Chondrocyte (in vitro differentiated cells): ENCODE measurements at regions not wholly inside any gene's neighbourhood (a gene's known extent, or its start where the extent isn't known, plus 50 kb on each side); places are given as distances from the start of the nearest gene placed in this dataset.
"Not testable (repeated sequence)": the region's sequence is repeated elsewhere in the genome, so short reads cannot be mapped to it uniquely, and the experiment has no call there.

Source experiments
- DNase-seq: peaks from one replicate; pipeline ENCODE4 v3.0.0; 2021; ENCODE audit warnings: mixed read lengths, low spot score
- H3K27ac Mint-ChIP-seq: one replicate; pipeline ENCODE4 v1.8.0; 2021; ENCODE audit warnings: mild to moderate bottlenecking, moderate library complexity, mixed read lengths; ENCODE audit not compliant: unreplicated experiment
- H3K27me3 Mint-ChIP-seq: 2 replicates; pipeline ENCODE4 v1.8.0; 2021; ENCODE audit warnings: low read depth, mixed read lengths
- H3K36me3 Mint-ChIP-seq: 2 replicates; pipeline ENCODE4 v1.8.0; 2021; ENCODE audit warnings: low read depth, mixed read lengths
- H3K4me1 Mint-ChIP-seq: 2 replicates; pipeline ENCODE4 v1.8.0; 2021; ENCODE audit warnings: low read depth, mild to moderate bottlenecking, mixed read lengths
- H3K4me3 Mint-ChIP-seq: one replicate; pipeline ENCODE4 v1.8.0; 2021; ENCODE audit warnings: mild to moderate bottlenecking, moderate library complexity, mixed read lengths; ENCODE audit not compliant: unreplicated experiment
- H3K9me3 Mint-ChIP-seq: 2 replicates; pipeline ENCODE4 v1.8.0; 2021; ENCODE audit warnings: low read depth, mixed read lengths
- CTCF ChIP-seq: fragments of 200-600 bp; sonication (generic); IDR thresholded peaks from 2 replicates; pipeline ENCODE4 v1.5.0; 2021; ENCODE audit warnings: antibody characterized with exemption, mild to moderate bottlenecking, moderate library complexity

GRCh38 chr12:37441371-37441770 is 875.2 kb upstream of the ALG10B start:
- not testable (repeated sequence) for H3K27me3 Mint-ChIP-seq, H3K36me3 Mint-ChIP-seq, H3K27ac Mint-ChIP-seq, H3K4me3 Mint-ChIP-seq, H3K4me1 Mint-ChIP-seq, DNase-seq
- peaks cover 62% of the 10 kb centered on the region for H3K9me3 Mint-ChIP-seq

- H3K4me3 Mint-ChIP-seq, H3K27ac Mint-ChIP-seq, DNase-seq, H3K4me1 Mint-ChIP-seq, H3K36me3 Mint-ChIP-seq, H3K27me3 Mint-ChIP-seq: not testable (repeated sequence)
- H3K9me3 Mint-ChIP-seq = peaks cover 55% of the 10 kb centered on the region
These were observed 860.9 kb upstream of the ALG10B start for GRCh38 chr12:37455646-37456045.

- not testable (repeated sequence) for H3K27me3 Mint-ChIP-seq, H3K27ac Mint-ChIP-seq, H3K4me1 Mint-ChIP-seq, H3K4me3 Mint-ChIP-seq, H3K36me3 Mint-ChIP-seq, DNase-seq
- H3K9me3 Mint-ChIP-seq = peaks cover 27% of the 10 kb centered on the region
These were observed 818.6 kb upstream of the ALG10B start for GRCh38 chr12:37497939-37498338.

GRCh38 chr12:37510256-37510655 is 806.3 kb upstream of the ALG10B start:
- H3K4me3 Mint-ChIP-seq, H3K27ac Mint-ChIP-seq, DNase-seq, H3K4me1 Mint-ChIP-seq, H3K36me3 Mint-ChIP-seq, H3K27me3 Mint-ChIP-seq: not testable (repeated sequence)
- peaks cover 27% of the 10 kb centered on the region for H3K9me3 Mint-ChIP-seq

GRCh38 chr12:37540581-37540980 is 776.0 kb upstream of the ALG10B start:
- not testable (repeated sequence) for H3K4me1 Mint-ChIP-seq, H3K4me3 Mint-ChIP-seq, H3K27ac Mint-ChIP-seq, H3K27me3 Mint-ChIP-seq, H3K36me3 Mint-ChIP-seq, DNase-seq
- H3K9me3 Mint-ChIP-seq = peaks cover 38% of the 10 kb centered on the region

DNA sequence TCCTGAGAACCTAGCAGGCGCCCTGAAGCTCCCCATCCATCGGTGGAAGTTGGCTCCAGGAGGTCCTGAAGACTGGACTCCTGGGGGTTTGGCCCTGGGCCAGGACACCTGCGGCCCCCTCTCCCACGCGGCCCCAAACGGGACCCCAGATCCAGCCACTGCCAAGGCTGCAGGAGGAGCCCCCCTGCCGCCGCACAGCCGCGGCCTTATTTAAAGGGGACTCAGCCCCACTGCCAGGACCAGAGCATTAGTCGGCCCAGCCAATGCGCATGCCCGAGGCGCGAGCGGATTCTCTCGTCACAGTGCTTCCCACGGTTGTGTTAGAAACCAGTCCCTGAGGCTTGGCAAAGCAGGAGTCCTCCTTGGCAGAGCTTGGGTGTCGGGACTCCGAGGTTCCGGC is 775.2 kb upstream of the ALG10B start:
- Mint-ChIP-seq H3K9me3 (peaks cover 43% of the 10 kb centered on the region), H3K4me3 (no peak overlapping the region), H3K27ac (no peak overlapping the region), H3K36me3 (peaks cover 2% of the 10 kb centered on the region), H3K27me3 (no peaks in the 10 kb centered on the region), H3K4me1 (no peaks in the 10 kb centered on the region)
- no peak for DNase-seq
- TF ChIP-seq CTCF = no peak

- H3K27me3 Mint-ChIP-seq = no peaks in the 10 kb centered on the region
- H3K36me3 Mint-ChIP-seq = peaks cover 2% of the 10 kb centered on the region
- no peaks in the 10 kb centered on the region for H3K4me1 Mint-ChIP-seq
- H3K4me3 Mint-ChIP-seq = no peak overlapping the region
- peaks cover 51% of the 10 kb centered on the region for H3K9me3 Mint-ChIP-seq
- no peak overlapping the region for H3K27ac Mint-ChIP-seq
- DNase-seq = no peak
- no peak for TF ChIP-seq CTCF
These were observed 773.2 kb upstream of the ALG10B start for GRCh38 chr12:37543131-37543965.
